ENCODE measurements at regions not wholly inside any gene's neighbourhood (a gene's known extent, or its start where the extent isn't known, plus 50 kb on each side); places are given as distances from the start of the nearest gene placed in this dataset.

DNA sequence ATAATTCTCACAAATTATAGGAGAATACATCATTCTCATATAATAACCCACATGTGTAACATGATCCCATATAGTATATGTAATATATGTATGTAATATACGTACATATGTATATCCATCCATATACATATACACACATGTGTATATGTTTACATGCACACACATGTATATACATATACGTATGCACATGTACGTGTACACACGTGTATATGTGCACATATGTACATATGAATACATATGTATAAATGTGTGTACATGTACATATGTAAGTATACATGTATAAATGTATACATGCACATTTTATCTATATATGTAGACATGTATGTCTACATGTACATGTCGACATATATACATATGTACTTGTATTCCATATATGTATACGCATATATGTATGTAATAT is 288.8 kb downstream of the NPIPA8 start:
- Histone ChIP-seq H3K4me3 (ENCODE audit: insufficient read length, low read depth) (no peak overlapping the region), H3K4me1 (ENCODE audit: insufficient read depth, insufficient read length) (no peaks in the 10 kb centered on the region), H3K36me3 (ENCODE audit: insufficient read depth, insufficient read length, low read length) (no peaks in the 10 kb centered on the region), H3K9me3 (ENCODE audit: insufficient read depth, low read length) (no peaks in the 10 kb centered on the region), H3K9ac (ENCODE audit: insufficient read length, low read depth) (no peak overlapping the region), H3K27me3 (ENCODE audit: insufficient read depth, insufficient read length) (peaks cover 4% of the 10 kb centered on the region)
- no peak for DNase-seq (ENCODE audit: low read depth, low spot score)
- TF ChIP-seq SUZ12 (IDR thresholded peaks at IDR 0.05; ENCODE audit: extremely low read depth, insufficient read depth, insufficient read length) (no peak), ZNF274 (IDR thresholded peaks at IDR 0.05; ENCODE audit: low read depth, low read length) (no peak), YY1 (IDR thresholded peaks at IDR 0.05; ENCODE audit: insufficient read depth, insufficient read length) (no peak)

GRCh38 chr16:18045356-18045755 is 291.2 kb downstream of the NPIPA8 start:
- H3K36me3 ChIP-seq (ENCODE audit: insufficient read depth, insufficient read length, low read length) = no peaks in the 10 kb centered on the region
- DNase-seq (ENCODE audit: low read depth, low spot score) = no peak
- no peaks in the 10 kb centered on the region for H3K4me1 ChIP-seq (ENCODE audit: insufficient read depth, insufficient read length)
- no peak overlapping the region for H3K9ac ChIP-seq (ENCODE audit: insufficient read length, low read depth)
- H3K27me3 ChIP-seq (ENCODE audit: insufficient read depth, insufficient read length) = peaks cover 4% of the 10 kb centered on the region
- TF ChIP-seq ZNF274 (IDR thresholded peaks at IDR 0.05; ENCODE audit: low read depth, low read length) (no peak), YY1 (IDR thresholded peaks at IDR 0.05; ENCODE audit: insufficient read depth, insufficient read length) (no peak), SUZ12 (IDR thresholded peaks at IDR 0.05; ENCODE audit: extremely low read depth, insufficient read depth, insufficient read length) (no peak)
- no peak overlapping the region for H3K4me3 ChIP-seq (ENCODE audit: insufficient read length, low read depth)
- H3K9me3 ChIP-seq (ENCODE audit: insufficient read depth, low read length) = no peaks in the 10 kb centered on the region

DNA sequence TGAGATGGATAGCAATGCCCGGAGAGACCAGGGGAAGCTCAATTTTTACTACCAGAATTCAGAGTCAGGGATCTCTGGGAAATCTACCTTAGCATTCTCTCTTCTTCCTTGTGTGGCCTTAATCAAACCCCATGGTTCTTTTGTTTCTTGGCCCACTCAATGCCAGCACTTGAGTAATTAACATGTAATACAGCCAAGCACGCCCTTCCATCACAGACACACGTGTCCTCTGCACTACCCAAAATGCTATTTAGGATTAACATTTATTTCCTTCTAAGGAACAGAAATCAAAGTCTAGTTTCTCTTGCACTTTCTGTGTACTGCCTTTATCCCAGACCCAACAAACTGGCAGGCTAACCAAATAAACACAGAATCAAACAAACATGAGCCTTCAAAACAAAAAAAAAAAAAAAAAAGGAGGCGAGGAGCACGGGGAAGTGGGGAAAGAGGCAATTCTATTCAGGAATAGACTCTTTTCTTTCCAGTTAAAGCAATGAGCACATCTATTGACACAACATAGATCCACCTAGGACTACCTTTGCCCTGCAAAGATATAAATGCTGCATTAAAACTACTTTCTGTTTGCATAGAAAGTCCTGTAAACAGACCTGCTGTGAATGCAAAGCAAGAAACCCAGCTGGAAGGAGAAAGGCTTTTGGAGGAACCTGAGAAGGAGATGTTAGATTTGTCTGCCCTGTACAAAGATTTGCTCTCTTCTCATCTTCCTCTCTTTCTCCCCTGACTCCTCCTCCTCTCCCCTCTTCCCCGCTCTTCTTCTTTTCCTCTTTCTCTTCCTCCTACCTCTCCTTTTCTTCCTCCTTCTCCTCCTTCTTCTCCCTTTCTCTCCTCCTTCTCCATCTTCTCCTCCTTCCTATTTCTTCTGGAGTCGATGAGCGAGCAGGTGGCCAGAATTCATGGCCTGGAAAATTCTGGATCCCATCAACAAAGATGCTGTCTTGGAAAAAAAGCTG is 294.4 kb downstream of the NPIPA8 start:
- H3K4me3 ChIP-seq (ENCODE audit: insufficient read length, low read depth) = no peak overlapping the region
- no peaks in the 10 kb centered on the region for H3K27me3 ChIP-seq (ENCODE audit: insufficient read depth, insufficient read length)
- H3K9ac ChIP-seq (ENCODE audit: insufficient read length, low read depth) = no peak overlapping the region
- H3K9me3 ChIP-seq (ENCODE audit: insufficient read depth, low read length) = no peaks in the 10 kb centered on the region
- no peak for TF ChIP-seq YY1 (IDR thresholded peaks at IDR 0.05; ENCODE audit: insufficient read depth, insufficient read length)
- no peak for TF ChIP-seq SUZ12 (IDR thresholded peaks at IDR 0.05; ENCODE audit: extremely low read depth, insufficient read depth, insufficient read length)
- TF ChIP-seq ZNF274 (IDR thresholded peaks at IDR 0.05; ENCODE audit: low read depth, low read length) = no peak
- peak; percentile 3 for DNase-seq (ENCODE audit: low read depth, low spot score)
- no peaks in the 10 kb centered on the region for H3K4me1 ChIP-seq (ENCODE audit: insufficient read depth, insufficient read length)
- H3K36me3 ChIP-seq (ENCODE audit: insufficient read depth, insufficient read length, low read length) = no peaks in the 10 kb centered on the region

GRCh38 chr16:18039931-18040330 is 296.6 kb downstream of the NPIPA8 start:
- no peaks in the 10 kb centered on the region for H3K36me3 ChIP-seq (ENCODE audit: insufficient read depth, insufficient read length, low read length)
- no peaks in the 10 kb centered on the region for H3K9me3 ChIP-seq (ENCODE audit: insufficient read depth, low read length)
- no peak overlapping the region for H3K9ac ChIP-seq (ENCODE audit: insufficient read length, low read depth)
- H3K4me3 ChIP-seq (ENCODE audit: insufficient read length, low read depth) = no peak overlapping the region
- no peak for TF ChIP-seq ZNF274 (IDR thresholded peaks at IDR 0.05; ENCODE audit: low read depth, low read length)
- no peak for TF ChIP-seq SUZ12 (IDR thresholded peaks at IDR 0.05; ENCODE audit: extremely low read depth, insufficient read depth, insufficient read length)
- TF ChIP-seq YY1 (IDR thresholded peaks at IDR 0.05; ENCODE audit: insufficient read depth, insufficient read length) = no peak
- H3K27me3 ChIP-seq (ENCODE audit: insufficient read depth, insufficient read length) = no peaks in the 10 kb centered on the region
- no peak for DNase-seq (ENCODE audit: low read depth, low spot score)
- no peaks in the 10 kb centered on the region for H3K4me1 ChIP-seq (ENCODE audit: insufficient read depth, insufficient read length)

- no peaks in the 10 kb centered on the region for H3K36me3 ChIP-seq (ENCODE audit: insufficient read depth, insufficient read length, low read length)
- DNase-seq (ENCODE audit: low read depth, low spot score) = no peak
- no peaks in the 10 kb centered on the region for H3K4me1 ChIP-seq (ENCODE audit: insufficient read depth, insufficient read length)
- TF ChIP-seq SUZ12 (IDR thresholded peaks at IDR 0.05; ENCODE audit: extremely low read depth, insufficient read depth, insufficient read length) = no peak
- TF ChIP-seq YY1 (IDR thresholded peaks at IDR 0.05; ENCODE audit: insufficient read depth, insufficient read length) = no peak
- TF ChIP-seq ZNF274 (IDR thresholded peaks at IDR 0.05; ENCODE audit: low read depth, low read length) = no peak
- no peaks in the 10 kb centered on the region for H3K9me3 ChIP-seq (ENCODE audit: insufficient read depth, low read length)
- H3K9ac ChIP-seq (ENCODE audit: insufficient read length, low read depth) = no peak overlapping the region
- no peak overlapping the region for H3K4me3 ChIP-seq (ENCODE audit: insufficient read length, low read depth)
- no peaks in the 10 kb centered on the region for H3K27me3 ChIP-seq (ENCODE audit: insufficient read depth, insufficient read length)
Measured at GRCh38 chr16:18037051-18037450, 299.5 kb downstream of the NPIPA8 start.

- TF ChIP-seq ZNF274 (IDR thresholded peaks at IDR 0.05; ENCODE audit: low read depth, low read length) (no peak), YY1 (IDR thresholded peaks at IDR 0.05; ENCODE audit: insufficient read depth, insufficient read length) (no peak), SUZ12 (IDR thresholded peaks at IDR 0.05; ENCODE audit: extremely low read depth, insufficient read depth, insufficient read length) (no peak)
- H3K36me3 ChIP-seq (ENCODE audit: insufficient read depth, insufficient read length, low read length) = no peaks in the 10 kb centered on the region
- H3K4me1 ChIP-seq (ENCODE audit: insufficient read depth, insufficient read length) = no peaks in the 10 kb centered on the region
- H3K4me3 ChIP-seq (ENCODE audit: insufficient read length, low read depth) = no peak overlapping the region
- H3K9ac ChIP-seq (ENCODE audit: insufficient read length, low read depth) = no peak overlapping the region
- no peak for DNase-seq (ENCODE audit: low read depth, low spot score)
- H3K9me3 ChIP-seq (ENCODE audit: insufficient read depth, low read length) = no peaks in the 10 kb centered on the region
- H3K27me3 ChIP-seq (ENCODE audit: insufficient read depth, insufficient read length) = no peaks in the 10 kb centered on the region
Measured at GRCh38 chr16:18024611-18025010, 311.9 kb downstream of the NPIPA8 start.

DNA sequence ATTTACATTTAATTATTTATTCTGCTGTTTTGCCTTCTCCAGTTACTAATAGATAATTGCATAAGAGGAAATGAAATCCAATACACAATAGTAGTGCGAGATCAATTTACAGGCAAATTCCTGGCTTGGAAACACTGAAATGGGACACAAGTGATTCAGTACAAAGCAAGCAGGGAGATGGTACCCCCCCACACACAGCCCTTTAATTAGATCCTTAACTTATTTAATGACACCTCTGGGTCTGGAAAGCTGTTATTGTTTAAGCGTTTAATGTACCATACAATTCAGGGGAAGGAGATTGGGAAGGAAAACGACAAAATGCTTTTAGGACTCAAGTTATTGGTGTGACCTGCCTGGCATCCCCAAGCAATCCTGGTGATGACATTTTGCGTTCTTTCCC is 318.2 kb downstream of the NPIPA8 start:
- no peaks in the 10 kb centered on the region for H3K4me1 ChIP-seq (ENCODE audit: insufficient read depth, insufficient read length)
- H3K36me3 ChIP-seq (ENCODE audit: insufficient read depth, insufficient read length, low read length) = no peaks in the 10 kb centered on the region
- no peak overlapping the region for H3K9ac ChIP-seq (ENCODE audit: insufficient read length, low read depth)
- H3K9me3 ChIP-seq (ENCODE audit: insufficient read depth, low read length) = no peaks in the 10 kb centered on the region
- TF ChIP-seq ZNF274 (IDR thresholded peaks at IDR 0.05; ENCODE audit: low read depth, low read length) = no peak
- TF ChIP-seq SUZ12 (IDR thresholded peaks at IDR 0.05; ENCODE audit: extremely low read depth, insufficient read depth, insufficient read length) = no peak
- TF ChIP-seq YY1 (IDR thresholded peaks at IDR 0.05; ENCODE audit: insufficient read depth, insufficient read length) = no peak
- no peak overlapping the region for H3K4me3 ChIP-seq (ENCODE audit: insufficient read length, low read depth)
- H3K27me3 ChIP-seq (ENCODE audit: insufficient read depth, insufficient read length) = no peaks in the 10 kb centered on the region
- DNase-seq (ENCODE audit: low read depth, low spot score) = no peak
